ENCODE measurements at regions not wholly inside any gene's neighbourhood (a gene's known extent, or its start where the extent isn't known, plus 50 kb on each side); places are given as distances from the start of the nearest gene placed in this dataset.

GRCh38 chr21:15651172-15651571, 78.6 kb upstream of the USP25 start:
- Histone ChIP-seq H3K4me1 (ENCODE audit: insufficient read depth, low read length, poor library complexity, severe bottlenecking) (no peaks in the 10 kb centered on the region), H3K36me3 (ENCODE audit: insufficient read depth, low read length) (no peaks in the 10 kb centered on the region), H3K27me3 (ENCODE audit: insufficient read depth, low read length, poor library complexity, severe bottlenecking) (no peaks in the 10 kb centered on the region), H3K9me3 (ENCODE audit: insufficient read depth, low read depth, low read length) (no peaks in the 10 kb centered on the region), H2AFZ (ENCODE audit: low read length) (no peak overlapping the region), H3K4me2 (ENCODE audit: low read depth, low read length, poor library complexity, severe bottlenecking) (no peak overlapping the region), H3K79me2 (ENCODE audit: insufficient read depth, low read length) (no peaks in the 10 kb centered on the region), H3K4me3 (ENCODE audit: low read length, poor library complexity, severe bottlenecking) (no peak overlapping the region), H3K9me2 (replicated peaks; ENCODE audit: low read depth, low read length) (no peaks in the 10 kb centered on the region), H3K9ac (ENCODE audit: low read depth, low read length, poor library complexity, severe bottlenecking) (no peak overlapping the region), H3F3A (ENCODE audit: low read depth) (no peaks in the 10 kb centered on the region), H4K20me1 (ENCODE audit: insufficient read depth, low read length, poor library complexity, severe bottlenecking) (no peaks in the 10 kb centered on the region)
- TF ChIP-seq, protein P1, sequence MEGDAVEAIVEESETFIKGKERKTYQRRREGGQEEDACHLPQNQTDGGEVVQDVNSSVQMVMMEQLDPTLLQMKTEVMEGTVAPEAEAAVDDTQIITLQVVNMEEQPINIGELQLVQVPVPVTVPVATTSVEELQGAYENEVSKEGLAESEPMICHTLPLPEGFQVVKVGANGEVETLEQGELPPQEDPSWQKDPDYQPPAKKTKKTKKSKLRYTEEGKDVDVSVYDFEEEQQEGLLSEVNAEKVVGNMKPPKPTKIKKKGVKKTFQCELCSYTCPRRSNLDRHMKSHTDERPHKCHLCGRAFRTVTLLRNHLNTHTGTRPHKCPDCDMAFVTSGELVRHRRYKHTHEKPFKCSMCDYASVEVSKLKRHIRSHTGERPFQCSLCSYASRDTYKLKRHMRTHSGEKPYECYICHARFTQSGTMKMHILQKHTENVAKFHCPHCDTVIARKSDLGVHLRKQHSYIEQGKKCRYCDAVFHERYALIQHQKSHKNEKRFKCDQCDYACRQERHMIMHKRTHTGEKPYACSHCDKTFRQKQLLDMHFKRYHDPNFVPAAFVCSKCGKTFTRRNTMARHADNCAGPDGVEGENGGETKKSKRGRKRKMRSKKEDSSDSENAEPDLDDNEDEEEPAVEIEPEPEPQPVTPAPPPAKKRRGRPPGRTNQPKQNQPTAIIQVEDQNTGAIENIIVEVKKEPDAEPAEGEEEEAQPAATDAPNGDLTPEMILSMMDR (conservative IDR thresholded peaks at IDR 0.05; ENCODE audit: low read length), result no peak
- TF ChIP-seq EZH2phosphoT487 (IDR thresholded peaks at IDR 0.05; ENCODE audit: borderline replicate concordance), result no peak

- Histone ChIP-seq H3K4me1 (ENCODE audit: insufficient read depth, low read length, poor library complexity, severe bottlenecking) (no peaks in the 10 kb centered on the region), H3K27me3 (ENCODE audit: insufficient read depth, low read length, poor library complexity, severe bottlenecking) (no peaks in the 10 kb centered on the region), H2AFZ (ENCODE audit: low read length) (no peak overlapping the region), H3F3A (ENCODE audit: low read depth) (no peaks in the 10 kb centered on the region), H3K9me3 (ENCODE audit: insufficient read depth, low read depth, low read length) (no peaks in the 10 kb centered on the region), H3K4me3 (ENCODE audit: low read length, poor library complexity, severe bottlenecking) (no peak overlapping the region), H3K4me2 (ENCODE audit: low read depth, low read length, poor library complexity, severe bottlenecking) (no peak overlapping the region), H3K79me2 (ENCODE audit: insufficient read depth, low read length) (no peaks in the 10 kb centered on the region), H3K9ac (ENCODE audit: low read depth, low read length, poor library complexity, severe bottlenecking) (no peak overlapping the region), H4K20me1 (ENCODE audit: insufficient read depth, low read length, poor library complexity, severe bottlenecking) (no peaks in the 10 kb centered on the region), H3K36me3 (ENCODE audit: insufficient read depth, low read length) (no peaks in the 10 kb centered on the region), H3K9me2 (replicated peaks; ENCODE audit: low read depth, low read length) (no peaks in the 10 kb centered on the region)
- TF ChIP-seq, protein P1 (conservative IDR thresholded peaks at IDR 0.05; ENCODE audit: low read length), result no peak
- TF ChIP-seq EZH2phosphoT487 (IDR thresholded peaks at IDR 0.05; ENCODE audit: borderline replicate concordance), result no peak
Observed at GRCh38 chr21:15653710-15654109, 76.1 kb upstream of the USP25 start.

DNA sequence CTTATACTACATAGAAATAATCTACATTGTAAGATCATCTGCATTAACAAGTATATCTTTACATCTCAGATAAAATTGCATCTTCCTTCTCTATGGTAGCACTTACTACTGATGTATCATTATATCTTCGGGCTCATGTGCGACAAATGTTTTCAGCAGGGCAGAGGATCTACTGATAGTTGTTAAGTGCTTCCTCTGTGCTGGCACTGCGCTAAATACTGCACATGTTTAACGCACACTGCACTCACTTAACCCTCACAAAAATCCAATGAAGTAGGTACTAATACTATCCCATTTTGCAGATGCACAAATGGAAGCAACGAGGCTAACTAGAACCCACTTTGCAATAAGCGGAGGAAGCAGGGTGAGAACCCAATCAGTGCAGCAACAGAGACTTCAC, 75.6 kb upstream of the USP25 start:
- Histone ChIP-seq H3K9me3 (ENCODE audit: insufficient read depth, low read depth, low read length) (no peaks in the 10 kb centered on the region), H3K4me2 (ENCODE audit: low read depth, low read length, poor library complexity, severe bottlenecking) (no peak overlapping the region), H3K4me3 (ENCODE audit: low read length, poor library complexity, severe bottlenecking) (no peak overlapping the region), H2AFZ (ENCODE audit: low read length) (no peak overlapping the region), H3K4me1 (ENCODE audit: insufficient read depth, low read length, poor library complexity, severe bottlenecking) (no peaks in the 10 kb centered on the region), H3K9me2 (replicated peaks; ENCODE audit: low read depth, low read length) (no peaks in the 10 kb centered on the region), H3K36me3 (ENCODE audit: insufficient read depth, low read length) (no peaks in the 10 kb centered on the region), H3K79me2 (ENCODE audit: insufficient read depth, low read length) (no peaks in the 10 kb centered on the region), H3K27me3 (ENCODE audit: insufficient read depth, low read length, poor library complexity, severe bottlenecking) (no peaks in the 10 kb centered on the region), H3F3A (ENCODE audit: low read depth) (no peaks in the 10 kb centered on the region), H4K20me1 (ENCODE audit: insufficient read depth, low read length, poor library complexity, severe bottlenecking) (no peaks in the 10 kb centered on the region), H3K9ac (ENCODE audit: low read depth, low read length, poor library complexity, severe bottlenecking) (no peak overlapping the region)
- TF ChIP-seq EZH2phosphoT487 (IDR thresholded peaks at IDR 0.05; ENCODE audit: borderline replicate concordance), result no peak
- TF ChIP-seq, protein P1 (conservative IDR thresholded peaks at IDR 0.05; ENCODE audit: low read length), result no peak
